ENCODE measurements at regions not wholly inside any gene's neighbourhood (a gene's known extent, or its start where the extent isn't known, plus 50 kb on each side); places are given as distances from the start of the nearest gene placed in this dataset.

DNA sequence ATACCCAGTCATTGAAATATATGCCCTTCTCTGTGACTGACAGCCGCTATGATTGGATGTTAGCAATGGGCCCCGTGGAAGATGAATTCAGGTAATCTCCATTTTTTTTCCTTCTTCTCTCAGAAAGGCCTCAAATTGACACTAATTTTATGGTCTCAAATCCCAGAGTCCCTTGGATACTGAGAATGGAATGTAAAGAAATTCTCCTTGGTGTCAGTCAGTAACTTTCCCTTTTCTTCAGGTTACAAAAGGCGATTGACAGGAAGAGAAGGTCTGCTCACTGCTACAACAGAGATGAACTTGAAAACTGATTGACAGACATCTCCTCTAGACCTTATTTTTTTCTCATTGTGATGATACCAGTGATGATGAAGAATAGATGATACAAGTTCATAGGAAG is 748.3 kb downstream of the MAT2B start:
- DNase-seq, result no peak
- no peaks in the 10 kb centered on the region for H3K4me1 ChIP-seq
- intact Hi-C loops (cut with DNase I; ENCODE audit: low total_unique reads) (no loop called here), in situ Hi-C loops (cut with MboI; ENCODE audit: low pct_ligation_motif_present in 1 of 4, low pct_unique_long_range_greater_than_20kb in 1 of 4, low sequenced_read_pairs in 3 of 4) (no loop called here)
- no peaks in the 10 kb centered on the region for H3K27me3 ChIP-seq
- H3K9me3 ChIP-seq, result no peaks in the 10 kb centered on the region
- TF ChIP-seq POLR2A (IDR thresholded peaks at IDR 0.05) (no peak), POLR2AphosphoS5 (IDR thresholded peaks at IDR 0.05) (no peak), EP300 (IDR thresholded peaks at IDR 0.05; ENCODE audit: low read depth) (no peak), CTCF (IDR thresholded peaks at IDR 0.05) (no peak)
- H3K27ac ChIP-seq, result no peak overlapping the region
- H3K36me3 ChIP-seq, result no peaks in the 10 kb centered on the region
- WGBS, 2 donors (ENCODE audit: low coverage in 1 of 2), result 76 to 88% methylated on average over 2 to 3 of the region's 3 CpGs
- H3K4me3 ChIP-seq, result no peak overlapping the region

- no peak for TF ChIP-seq CTCF (IDR thresholded peaks at IDR 0.05)
- TF ChIP-seq POLR2A (IDR thresholded peaks at IDR 0.05), result no peak
- no peak for TF ChIP-seq EP300 (IDR thresholded peaks at IDR 0.05; ENCODE audit: low read depth)
- no peak for TF ChIP-seq POLR2AphosphoS5 (IDR thresholded peaks at IDR 0.05)
- in situ Hi-C loops (cut with MboI; ENCODE audit: low pct_ligation_motif_present in 1 of 4, low pct_unique_long_range_greater_than_20kb in 1 of 4, low sequenced_read_pairs in 3 of 4), result no loop called here
- no peak for DNase-seq
Observed at GRCh38 chr5:164255598-164256213, 750.3 kb downstream of the MAT2B start.

GRCh38 chr5:164256351-164256750 is 750.9 kb downstream of the MAT2B start:
- Histone ChIP-seq H3K4me1 (no peaks in the 10 kb centered on the region), H3K27ac (no peak overlapping the region), H3K27me3 (no peaks in the 10 kb centered on the region), H3K36me3 (no peaks in the 10 kb centered on the region), H3K4me3 (no peak overlapping the region), H3K9me3 (no peaks in the 10 kb centered on the region)
- WGBS, 2 donors (ENCODE audit: low coverage in 1 of 2), result 64 to 67% methylated on average over 1 of the region's 1 CpG
- intact Hi-C loops (cut with DNase I; ENCODE audit: low total_unique reads) (no loop called here), in situ Hi-C loops (cut with MboI; ENCODE audit: low pct_ligation_motif_present in 1 of 4, low pct_unique_long_range_greater_than_20kb in 1 of 4, low sequenced_read_pairs in 3 of 4) (no loop called here)
- DNase-seq, result no peak
- no peak for TF ChIP-seq POLR2A (IDR thresholded peaks at IDR 0.05)
- TF ChIP-seq EP300 (IDR thresholded peaks at IDR 0.05; ENCODE audit: low read depth), result no peak
- no peak for TF ChIP-seq POLR2AphosphoS5 (IDR thresholded peaks at IDR 0.05)
- TF ChIP-seq CTCF (IDR thresholded peaks at IDR 0.05), result no peak

More at GRCh38 chr5:164255598-164256213, 750.3 kb downstream of the MAT2B start:
- H3K27ac ChIP-seq, result no peak overlapping the region
- WGBS, 2 donors (ENCODE audit: low coverage in 1 of 2), result 62 to 71% methylated on average over 2 to 3 of the region's 3 CpGs
- H3K27me3 ChIP-seq, result no peaks in the 10 kb centered on the region
- H3K9me3 ChIP-seq, result no peaks in the 10 kb centered on the region
- no peaks in the 10 kb centered on the region for H3K4me1 ChIP-seq
- H3K4me3 ChIP-seq, result no peak overlapping the region
- no peaks in the 10 kb centered on the region for H3K36me3 ChIP-seq
- intact Hi-C loops (cut with DNase I; ENCODE audit: low total_unique reads), result no loop called here

- DNase-seq, result no peak
- in situ Hi-C loops (cut with MboI; ENCODE audit: low pct_ligation_motif_present in 1 of 4, low pct_unique_long_range_greater_than_20kb in 1 of 4, low sequenced_read_pairs in 3 of 4) (no loop called here), intact Hi-C loops (cut with DNase I; ENCODE audit: low total_unique reads) (no loop called here)
- Histone ChIP-seq H3K36me3 (no peaks in the 10 kb centered on the region), H3K4me1 (no peaks in the 10 kb centered on the region), H3K4me3 (no peak overlapping the region), H3K27ac (no peak overlapping the region), H3K27me3 (no peaks in the 10 kb centered on the region), H3K9me3 (no peaks in the 10 kb centered on the region)
- WGBS, 2 donors (ENCODE audit: low coverage in 1 of 2), result 52 to 53% methylated on average over 2 of the region's 2 CpGs
- TF ChIP-seq EP300 (IDR thresholded peaks at IDR 0.05; ENCODE audit: low read depth), result no peak
- TF ChIP-seq POLR2A (IDR thresholded peaks at IDR 0.05), result no peak
- no peak for TF ChIP-seq POLR2AphosphoS5 (IDR thresholded peaks at IDR 0.05)
- TF ChIP-seq CTCF (IDR thresholded peaks at IDR 0.05), result no peak
Observed at GRCh38 chr5:164256954-164257353, 751.5 kb downstream of the MAT2B start.

Data from transverse colon (tissue), 4 donors.